ENCODE measurements at regions not wholly inside any gene's neighbourhood (a gene's known extent, or its start where the extent isn't known, plus 50 kb on each side); places are given as distances from the start of the nearest gene placed in this dataset.

DNA sequence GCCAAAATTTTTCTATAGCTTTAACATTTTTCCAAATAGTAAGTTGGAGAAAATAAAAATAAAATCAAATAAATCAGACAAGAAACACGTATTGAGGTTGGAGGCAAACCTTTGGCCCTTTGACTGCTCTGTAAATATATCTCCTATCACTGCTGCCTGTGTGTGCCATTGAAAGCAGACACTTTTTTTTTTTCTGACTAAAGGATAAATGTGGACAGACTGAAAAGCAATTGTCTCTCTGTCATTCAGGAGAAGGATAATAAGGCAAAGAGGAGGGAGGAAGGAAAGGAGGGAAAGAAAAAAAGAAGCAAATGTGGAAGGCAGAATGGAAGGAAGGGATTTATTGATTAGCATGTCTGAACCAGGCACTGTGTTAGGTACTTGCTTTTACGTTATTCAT lies 85.2 kb upstream of the SULF2 start:
- FAIRE-seq, result no peak

DNA sequence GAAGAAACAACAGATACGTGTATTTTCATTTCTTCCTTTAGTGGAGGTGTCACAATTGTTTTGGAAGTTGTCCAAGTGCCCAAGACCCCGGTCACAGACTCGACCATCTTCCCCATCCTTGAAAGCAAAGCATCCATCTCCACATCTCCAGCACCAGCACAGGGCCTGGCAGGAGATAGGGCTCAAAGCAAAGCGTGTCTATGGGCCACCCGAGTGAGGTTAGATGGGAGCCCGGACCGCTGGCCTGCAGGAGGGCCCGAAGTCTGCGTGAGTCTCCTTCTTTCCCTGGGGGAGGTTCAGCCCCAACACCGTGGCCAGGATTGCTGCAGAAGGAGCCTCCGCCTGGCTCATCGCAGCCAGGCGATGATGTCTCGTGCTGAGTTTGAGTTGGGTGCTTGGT lies 83.5 kb upstream of the SULF2 start:
- no peak for FAIRE-seq

More for the DNA sequence above, 85.2 kb upstream of the SULF2 start:
- Histone ChIP-seq H3K4me3 (no peak overlapping the region), H3K36me3 (no peaks in the 10 kb centered on the region), H3K9me3 (no peaks in the 10 kb centered on the region), H3K4me1 (no peaks in the 10 kb centered on the region), H3K27me3 (no peaks in the 10 kb centered on the region), H3K27ac (no peak overlapping the region)
- DNase-seq, result no peak
- 53 to 71% methylated on average over 2 of the region's 2 CpGs for WGBS, 2 donors
- intact Hi-C loops (cut with DNase I), result no loop called here
- no peak for ATAC-seq
- TF ChIP-seq, protein P1, sequence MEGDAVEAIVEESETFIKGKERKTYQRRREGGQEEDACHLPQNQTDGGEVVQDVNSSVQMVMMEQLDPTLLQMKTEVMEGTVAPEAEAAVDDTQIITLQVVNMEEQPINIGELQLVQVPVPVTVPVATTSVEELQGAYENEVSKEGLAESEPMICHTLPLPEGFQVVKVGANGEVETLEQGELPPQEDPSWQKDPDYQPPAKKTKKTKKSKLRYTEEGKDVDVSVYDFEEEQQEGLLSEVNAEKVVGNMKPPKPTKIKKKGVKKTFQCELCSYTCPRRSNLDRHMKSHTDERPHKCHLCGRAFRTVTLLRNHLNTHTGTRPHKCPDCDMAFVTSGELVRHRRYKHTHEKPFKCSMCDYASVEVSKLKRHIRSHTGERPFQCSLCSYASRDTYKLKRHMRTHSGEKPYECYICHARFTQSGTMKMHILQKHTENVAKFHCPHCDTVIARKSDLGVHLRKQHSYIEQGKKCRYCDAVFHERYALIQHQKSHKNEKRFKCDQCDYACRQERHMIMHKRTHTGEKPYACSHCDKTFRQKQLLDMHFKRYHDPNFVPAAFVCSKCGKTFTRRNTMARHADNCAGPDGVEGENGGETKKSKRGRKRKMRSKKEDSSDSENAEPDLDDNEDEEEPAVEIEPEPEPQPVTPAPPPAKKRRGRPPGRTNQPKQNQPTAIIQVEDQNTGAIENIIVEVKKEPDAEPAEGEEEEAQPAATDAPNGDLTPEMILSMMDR (IDR thresholded peaks at IDR 0.05), result no peak

GRCh38 chr20:47868236-47868635 lies 83.0 kb upstream of the SULF2 start:
- no peaks in the 10 kb centered on the region for H3K27me3 ChIP-seq
- ATAC-seq, result no peak

More for the DNA sequence above, 83.5 kb upstream of the SULF2 start:
- intact Hi-C loops (cut with DNase I), result no loop called here
- no peaks in the 10 kb centered on the region for H3K4me1 ChIP-seq
- ATAC-seq, result no peak
- WGBS, 2 donors, result 69 to 76% methylated on average over 14 of the region's 14 CpGs
- TF ChIP-seq, protein P1 (IDR thresholded peaks at IDR 0.05), result no peak
- no peaks in the 10 kb centered on the region for H3K36me3 ChIP-seq
- H3K27me3 ChIP-seq, result no peaks in the 10 kb centered on the region
- no peaks in the 10 kb centered on the region for H3K9me3 ChIP-seq
- no peak overlapping the region for H3K27ac ChIP-seq
- no peak overlapping the region for H3K4me3 ChIP-seq
- DNase-seq, result no peak

GRCh38 chr20:47867831-47868230 lies 82.5 kb upstream of the SULF2 start:
- Histone ChIP-seq H3K27me3 (no peaks in the 10 kb centered on the region), H3K36me3 (no peaks in the 10 kb centered on the region), H3K27ac (no peak overlapping the region), H3K9me3 (no peaks in the 10 kb centered on the region), H3K4me1 (no peaks in the 10 kb centered on the region), H3K4me3 (no peak overlapping the region)
- ATAC-seq, result no peak
- TF ChIP-seq, protein P1 (IDR thresholded peaks at IDR 0.05), result no peak
- no peak for DNase-seq
- intact Hi-C loops (cut with DNase I), result no loop called here
- FAIRE-seq, result no peak
- 68 to 79% methylated on average over 15 of the region's 15 CpGs for WGBS, 2 donors

More at GRCh38 chr20:47868236-47868635, 83.0 kb upstream of the SULF2 start:
- WGBS, 2 donors, result 58 to 70% methylated on average over 11 of the region's 11 CpGs
- Histone ChIP-seq H3K4me3 (no peak overlapping the region), H3K9me3 (no peaks in the 10 kb centered on the region), H3K27ac (no peak overlapping the region), H3K4me1 (no peaks in the 10 kb centered on the region), H3K36me3 (no peaks in the 10 kb centered on the region)
- TF ChIP-seq, protein P1 (IDR thresholded peaks at IDR 0.05), result no peak
- intact Hi-C loops (cut with DNase I), result no loop called here
- DNase-seq (no peak), FAIRE-seq (no peak)

GRCh38 chr20:47866480-47866879 lies 81.2 kb upstream of the SULF2 start:
- TF ChIP-seq, protein P1 (IDR thresholded peaks at IDR 0.05), result no peak
- ATAC-seq (no peak), FAIRE-seq (no peak), DNase-seq (no peak)
- Histone ChIP-seq H3K4me1 (no peaks in the 10 kb centered on the region), H3K36me3 (no peaks in the 10 kb centered on the region), H3K4me3 (no peak overlapping the region), H3K27me3 (no peaks in the 10 kb centered on the region), H3K9me3 (no peaks in the 10 kb centered on the region), H3K27ac (no peak overlapping the region)
- intact Hi-C loops (cut with DNase I), result no loop called here
- WGBS, 2 donors, result 66 to 73% methylated on average over 10 of the region's 10 CpGs
